HG03432 (cell line): ENCODE measurements at regions not wholly inside any gene's neighbourhood (a gene's known extent, or its start where the extent isn't known, plus 50 kb on each side); places are given as distances from the start of the nearest gene placed in this dataset.
A peak's percentile ranks its signal among the peaks of the same experiment; 100 is the strongest.

Experiments
- ATAC-seq: cut with Tn5 transposase; IDR thresholded peaks from one replicate; pipeline ENCODE4 v1.9.1; 2021; ENCODE audit warnings: mild to moderate bottlenecking, moderate library complexity; ENCODE audit not compliant: unreplicated experiment

- ATAC-seq = no peak
These were observed 135.9 kb upstream of the FRY start for GRCh38 chr13:31895691-31896090.

GRCh38 chr13:31896427-31896826 lies 135.1 kb upstream of the FRY start:
- peak; percentile 74 for ATAC-seq

GRCh38 chr13:31898378-31899071 lies 133.0 kb upstream of the FRY start:
- no peak for ATAC-seq

GRCh38 chr13:31901985-31902384 lies 129.6 kb upstream of the FRY start:
- ATAC-seq = no peak

- ATAC-seq = no peak
These were observed 128.3 kb upstream of the FRY start for GRCh38 chr13:31903111-31903815.

GRCh38 chr13:31904941-31905824 lies 126.4 kb upstream of the FRY start:
- no peak for ATAC-seq

GRCh38 chr13:31905961-31906360 lies 125.6 kb upstream of the FRY start:
- no peak for ATAC-seq

GRCh38 chr13:31908696-31909411 lies 122.7 kb upstream of the FRY start:
- ATAC-seq = no peak

GRCh38 chr13:31909864-31910551 lies 121.6 kb upstream of the FRY start:
- no peak for ATAC-seq

GRCh38 chr13:31910633-31911032 lies 120.9 kb upstream of the FRY start:
- ATAC-seq = no peak

GRCh38 chr13:31912647-31913401 lies 118.8 kb upstream of the FRY start:
- ATAC-seq = no peak

GRCh38 chr13:31913459-31913858 lies 118.1 kb upstream of the FRY start:
- no peak for ATAC-seq

GRCh38 chr13:31914843-31915242 lies 116.7 kb upstream of the FRY start:
- no peak for ATAC-seq

- ATAC-seq = no peak
These were observed 112.9 kb upstream of the FRY start for GRCh38 chr13:31918707-31919106.

GRCh38 chr13:31919241-31919640 lies 112.3 kb upstream of the FRY start:
- ATAC-seq = no peak

GRCh38 chr13:31919971-31920726 lies 111.4 kb upstream of the FRY start:
- ATAC-seq = no peak

- no peak for ATAC-seq
These were observed 110.9 kb upstream of the FRY start for GRCh38 chr13:31920727-31921100.

GRCh38 chr13:31922724-31923123 lies 108.8 kb upstream of the FRY start:
- no peak for ATAC-seq

- ATAC-seq = no peak
These were observed 108.3 kb upstream of the FRY start for GRCh38 chr13:31923134-31923763.
